Omental fat pad (tissue), 3 donors: ENCODE measurements at regions not wholly inside any gene's neighbourhood (a gene's known extent, or its start where the extent isn't known, plus 50 kb on each side); places are given as distances from the start of the nearest gene placed in this dataset.

ENCODE experiments used
- ATAC-seq: fragments of 150-250 bp; one replicate; pipeline ENCODE4 v1.9.1; 2016; ENCODE audit warnings: mild to moderate bottlenecking, moderate library complexity; ENCODE audit not compliant: low FRiP score
- DNase-seq: peaks from one replicate; pipeline ENCODE4 v3.0.0-alpha.2; 2019; ENCODE audit warnings: low spot score
- TF ChIP-seq, protein P1 (sequence below), 3 donors: fragments of 450-650 bp; IDR thresholded peaks; one replicate each; pipeline ENCODE4 v1.5.1; 2016 to 2017; ENCODE audit warnings: antibody characterized with exemption in 3 of 3, mild to moderate bottlenecking in 3 of 3, moderate library complexity in 2 of 3

DNA sequence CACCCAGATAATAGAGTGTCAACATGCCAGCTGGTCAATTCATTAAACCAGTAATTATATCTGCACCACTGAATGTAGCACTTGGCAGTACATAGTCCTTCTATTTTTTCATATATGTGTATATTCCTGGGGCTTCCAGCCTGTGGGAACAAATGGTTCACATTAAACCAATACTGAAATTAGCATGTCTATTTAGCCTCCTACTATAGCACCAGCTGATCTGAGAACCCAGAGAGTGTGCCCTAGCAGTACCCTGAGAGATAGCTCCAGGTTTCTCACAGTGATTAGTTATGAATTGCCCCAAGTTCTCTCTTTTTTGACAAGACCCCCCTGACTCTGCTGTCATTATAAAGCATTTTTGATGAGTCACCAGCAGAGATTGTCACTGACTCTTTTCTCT, 1097.3 kb upstream of the FLRT2 start:
- DNase-seq (no peak), ATAC-seq (no peak)
- TF ChIP-seq, protein P1, sequence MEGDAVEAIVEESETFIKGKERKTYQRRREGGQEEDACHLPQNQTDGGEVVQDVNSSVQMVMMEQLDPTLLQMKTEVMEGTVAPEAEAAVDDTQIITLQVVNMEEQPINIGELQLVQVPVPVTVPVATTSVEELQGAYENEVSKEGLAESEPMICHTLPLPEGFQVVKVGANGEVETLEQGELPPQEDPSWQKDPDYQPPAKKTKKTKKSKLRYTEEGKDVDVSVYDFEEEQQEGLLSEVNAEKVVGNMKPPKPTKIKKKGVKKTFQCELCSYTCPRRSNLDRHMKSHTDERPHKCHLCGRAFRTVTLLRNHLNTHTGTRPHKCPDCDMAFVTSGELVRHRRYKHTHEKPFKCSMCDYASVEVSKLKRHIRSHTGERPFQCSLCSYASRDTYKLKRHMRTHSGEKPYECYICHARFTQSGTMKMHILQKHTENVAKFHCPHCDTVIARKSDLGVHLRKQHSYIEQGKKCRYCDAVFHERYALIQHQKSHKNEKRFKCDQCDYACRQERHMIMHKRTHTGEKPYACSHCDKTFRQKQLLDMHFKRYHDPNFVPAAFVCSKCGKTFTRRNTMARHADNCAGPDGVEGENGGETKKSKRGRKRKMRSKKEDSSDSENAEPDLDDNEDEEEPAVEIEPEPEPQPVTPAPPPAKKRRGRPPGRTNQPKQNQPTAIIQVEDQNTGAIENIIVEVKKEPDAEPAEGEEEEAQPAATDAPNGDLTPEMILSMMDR (IDR thresholded peaks at IDR 0.05): no peak

DNA sequence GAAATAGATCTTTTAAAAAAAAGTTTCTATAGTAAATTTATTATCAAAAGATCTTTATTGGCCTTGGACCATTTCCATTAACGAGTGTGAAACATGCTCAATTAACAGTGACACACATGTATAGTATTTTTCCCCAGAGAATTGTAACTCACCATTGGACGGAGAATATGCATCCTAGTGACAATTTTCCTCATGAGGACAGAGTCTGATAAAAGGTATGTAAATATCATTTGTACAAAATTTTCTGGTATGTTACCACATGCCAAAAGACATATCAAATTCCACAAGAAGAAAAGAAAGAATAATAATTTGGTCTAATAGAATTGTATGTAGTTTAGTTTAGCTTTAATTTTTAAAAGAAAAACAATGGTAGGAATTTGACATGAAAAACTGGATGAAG, 1096.0 kb upstream of the FLRT2 start:
- TF ChIP-seq, protein P1 (IDR thresholded peaks at IDR 0.05): no peak
- DNase-seq: no peak
- no peak for ATAC-seq

DNA sequence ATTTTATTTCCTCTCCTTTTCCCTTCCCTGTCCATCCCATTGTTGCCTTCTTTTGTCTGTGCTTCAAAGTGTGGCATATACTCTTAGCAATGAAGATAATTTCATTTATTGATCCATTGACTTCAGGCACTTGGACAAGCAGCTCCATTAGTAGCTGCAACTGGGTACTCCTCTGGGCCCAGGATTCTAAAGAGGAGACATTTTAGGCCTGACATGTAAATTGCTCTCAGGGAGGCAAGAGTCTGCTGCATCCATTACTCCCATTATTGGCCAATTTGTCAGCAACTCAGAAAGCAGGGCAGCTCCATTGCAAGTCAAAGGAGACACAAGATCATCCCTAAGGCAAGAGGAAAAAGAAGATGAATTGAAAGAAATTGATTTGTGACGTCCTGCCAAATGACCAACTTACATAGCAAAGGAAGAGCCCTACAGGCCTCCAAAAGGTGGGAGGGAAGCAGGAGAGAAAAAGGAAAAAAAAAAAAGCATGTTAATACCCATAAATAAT, 1094.1 kb upstream of the FLRT2 start:
- TF ChIP-seq, protein P1 (IDR thresholded peaks at IDR 0.05): no peak
- ATAC-seq (no peak), DNase-seq (no peak)

DNA sequence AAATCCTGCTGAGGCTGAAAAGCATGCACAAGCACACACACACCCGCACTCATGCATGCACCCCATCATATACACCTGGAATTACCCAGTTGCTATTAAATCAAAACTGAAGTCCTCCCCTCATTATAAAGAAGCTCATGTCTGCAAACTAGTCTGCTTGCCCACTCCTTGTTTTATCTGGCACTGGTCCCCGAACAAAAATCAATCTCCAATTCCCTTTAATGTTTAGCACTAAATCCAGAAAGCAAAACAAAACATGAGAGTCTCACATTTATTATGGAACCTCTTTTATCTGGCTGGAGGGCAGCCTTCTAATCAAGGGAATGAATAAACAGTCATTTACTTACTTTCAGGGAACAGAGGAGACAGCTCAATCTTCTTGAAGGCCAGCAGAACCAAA, 1093.4 kb upstream of the FLRT2 start:
- ATAC-seq: no peak
- no peak for DNase-seq
- TF ChIP-seq, protein P1 (IDR thresholded peaks at IDR 0.05): no peak

DNA sequence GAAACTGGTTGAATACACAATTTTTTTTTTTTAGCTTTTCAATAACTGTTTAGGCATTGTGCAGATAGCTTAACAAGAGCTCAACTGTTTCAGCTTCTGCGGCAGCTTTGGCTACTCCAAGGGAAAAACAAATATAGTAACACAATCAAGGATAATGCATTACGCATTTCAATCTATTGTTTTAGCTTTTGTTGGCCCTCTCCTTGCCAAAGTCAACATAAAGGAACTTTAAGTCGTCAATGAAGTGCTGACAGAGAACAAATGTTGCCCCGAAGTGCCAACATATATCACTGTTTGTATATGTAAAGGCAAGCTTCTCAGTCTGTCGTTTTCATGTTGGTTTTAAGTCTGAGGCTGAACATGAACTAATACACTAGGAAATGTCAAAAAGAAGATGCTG, 1087.4 kb upstream of the FLRT2 start:
- DNase-seq (no peak), ATAC-seq (no peak)
- TF ChIP-seq, protein P1 (IDR thresholded peaks at IDR 0.05): no peak

DNA sequence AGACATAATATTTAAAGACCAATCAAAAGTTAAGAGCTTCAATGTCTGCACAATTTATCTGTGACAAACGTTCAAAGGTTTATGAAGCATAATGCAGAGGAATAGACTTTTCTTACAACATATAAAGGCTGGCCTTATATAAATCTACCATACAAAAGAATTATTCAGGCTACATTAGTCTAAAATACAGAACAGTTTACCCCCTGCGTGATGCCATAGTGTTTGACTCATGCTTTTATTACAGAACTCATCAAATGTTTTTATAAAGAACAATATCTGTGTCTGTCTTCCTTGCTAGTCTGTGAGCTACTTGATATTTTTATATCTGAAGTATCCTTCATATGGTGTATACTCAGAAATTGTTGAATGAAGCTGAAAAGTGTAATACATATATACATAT, 1084.5 kb upstream of the FLRT2 start:
- TF ChIP-seq, protein P1 (IDR thresholded peaks at IDR 0.05): no peak
- no peak for ATAC-seq
- no peak for DNase-seq

DNA sequence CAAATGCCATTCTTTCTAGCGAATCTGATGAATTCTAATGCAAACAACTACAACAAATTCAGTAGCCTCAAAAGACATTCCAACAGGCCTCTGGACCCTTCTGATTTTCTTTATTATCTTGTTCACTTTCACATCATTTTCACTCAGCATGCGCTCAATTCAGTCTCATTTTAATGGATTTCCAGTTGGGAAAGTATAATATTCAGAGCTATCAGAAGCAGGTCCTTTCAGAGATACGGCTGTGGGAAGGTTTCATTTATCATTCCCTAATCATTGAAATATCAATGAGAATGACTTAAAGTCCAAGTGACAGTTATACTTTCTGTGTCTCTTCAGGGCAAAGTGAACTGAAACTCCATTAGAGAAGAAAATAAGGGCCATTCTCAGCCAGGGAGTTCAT, 1083.7 kb upstream of the FLRT2 start:
- no peak for DNase-seq
- TF ChIP-seq, protein P1 (IDR thresholded peaks at IDR 0.05): no peak
- ATAC-seq: no peak
